ENCODE measurements at regions not wholly inside any gene's neighbourhood (a gene's known extent, or its start where the extent isn't known, plus 50 kb on each side); places are given as distances from the start of the nearest gene placed in this dataset.

- Histone ChIP-seq H3K4me1 (ENCODE audit: control insufficient read depth, insufficient read depth, low read length) (peaks cover 3% of the 10 kb centered on the region), H3K27ac (ENCODE audit: low read length) (no peak overlapping the region), H3K4me3 (ENCODE audit: low read length) (no peak overlapping the region), H3K9me3 (ENCODE audit: control insufficient read depth, low read length) (no peaks in the 10 kb centered on the region), H3K27me3 (ENCODE audit: control insufficient read depth, insufficient read depth) (no peaks in the 10 kb centered on the region)
- ATAC-seq (no peak), DNase-seq (peak in 1 of 3 donors; percentile 13)
- 52% methylated on average over 4 of the region's 4 CpGs for WGBS
- intact Hi-C loops (cut with DNase I): no loop called here
These were observed 196.0 kb upstream of the TOPAZ1 start for GRCh38 chr3:44045476-44046275.

- intact Hi-C loops (cut with DNase I): no loop called here
- ATAC-seq (no peak), DNase-seq (no peak)
- no peak overlapping the region for H3K4me3 ChIP-seq (ENCODE audit: low read length)
- H3K27me3 ChIP-seq (ENCODE audit: control insufficient read depth, insufficient read depth): no peaks in the 10 kb centered on the region
- H3K9me3 ChIP-seq (ENCODE audit: control insufficient read depth, low read length): no peaks in the 10 kb centered on the region
- H3K4me1 ChIP-seq (ENCODE audit: control insufficient read depth, insufficient read depth, low read length): peaks cover 3% of the 10 kb centered on the region
- WGBS: 63% methylated on average over 3 of the region's 3 CpGs
- H3K27ac ChIP-seq (ENCODE audit: low read length): no peak overlapping the region
These were observed 193.9 kb upstream of the TOPAZ1 start for GRCh38 chr3:44047796-44048195.

- Histone ChIP-seq H3K27me3 (ENCODE audit: control insufficient read depth, insufficient read depth) (no peaks in the 10 kb centered on the region), H3K4me1 (ENCODE audit: control insufficient read depth, insufficient read depth, low read length) (peaks cover 3% of the 10 kb centered on the region), H3K4me3 (ENCODE audit: low read length) (no peak overlapping the region), H3K9me3 (ENCODE audit: control insufficient read depth, low read length) (no peaks in the 10 kb centered on the region), H3K27ac (ENCODE audit: low read length) (no peak overlapping the region)
- intact Hi-C loops (cut with DNase I): no loop called here
- WGBS: 30% methylated on average over 3 of the region's 3 CpGs
- DNase-seq (no peak), ATAC-seq (peak in 1 of 2 donors; percentile 40)
These were observed 193.3 kb upstream of the TOPAZ1 start for GRCh38 chr3:44048196-44048924.

GRCh38 chr3:44048949-44049348, 192.7 kb upstream of the TOPAZ1 start:
- no peaks in the 10 kb centered on the region for H3K27me3 ChIP-seq (ENCODE audit: control insufficient read depth, insufficient read depth)
- no peaks in the 10 kb centered on the region for H3K9me3 ChIP-seq (ENCODE audit: control insufficient read depth, low read length)
- WGBS: 79% methylated on average over 2 of the region's 2 CpGs
- DNase-seq: no peak
- H3K27ac ChIP-seq (ENCODE audit: low read length): no peak overlapping the region
- H3K4me1 ChIP-seq (ENCODE audit: control insufficient read depth, insufficient read depth, low read length): peaks cover 3% of the 10 kb centered on the region
- no peak overlapping the region for H3K4me3 ChIP-seq (ENCODE audit: low read length)
- intact Hi-C loops (cut with DNase I): no loop called here
- no peak for ATAC-seq

- Histone ChIP-seq H3K4me1 (ENCODE audit: control insufficient read depth, insufficient read depth, low read length) (peaks cover 3% of the 10 kb centered on the region), H3K27ac (ENCODE audit: low read length) (no peak overlapping the region), H3K9me3 (ENCODE audit: control insufficient read depth, low read length) (no peaks in the 10 kb centered on the region), H3K27me3 (ENCODE audit: control insufficient read depth, insufficient read depth) (no peaks in the 10 kb centered on the region), H3K4me3 (ENCODE audit: low read length) (no peak overlapping the region)
- 78% methylated on average over 9 of the region's 9 CpGs for WGBS
- no peak for ATAC-seq
- DNase-seq: no peak
- intact Hi-C loops (cut with DNase I): no loop called here
These were observed 191.6 kb upstream of the TOPAZ1 start for GRCh38 chr3:44050101-44050500.

- no peak for DNase-seq
- Histone ChIP-seq H3K4me1 (ENCODE audit: control insufficient read depth, insufficient read depth, low read length) (peaks cover 3% of the 10 kb centered on the region), H3K27me3 (ENCODE audit: control insufficient read depth, insufficient read depth) (no peaks in the 10 kb centered on the region), H3K9me3 (ENCODE audit: control insufficient read depth, low read length) (no peaks in the 10 kb centered on the region), H3K4me3 (ENCODE audit: low read length) (no peak overlapping the region), H3K27ac (ENCODE audit: low read length) (no peak overlapping the region)
- WGBS: 72% methylated on average over 3 of the region's 3 CpGs
- intact Hi-C loops (cut with DNase I): no loop called here
- ATAC-seq: no peak
These were observed 190.8 kb upstream of the TOPAZ1 start for GRCh38 chr3:44050867-44051266.

GRCh38 chr3:44055951-44056350, 185.7 kb upstream of the TOPAZ1 start:
- Histone ChIP-seq H3K4me1 (ENCODE audit: control insufficient read depth, insufficient read depth, low read length) (no peaks in the 10 kb centered on the region), H3K9me3 (ENCODE audit: control insufficient read depth, low read length) (no peaks in the 10 kb centered on the region), H3K4me3 (ENCODE audit: low read length) (no peak overlapping the region), H3K27ac (ENCODE audit: low read length) (no peak overlapping the region), H3K27me3 (ENCODE audit: control insufficient read depth, insufficient read depth) (no peaks in the 10 kb centered on the region)
- ATAC-seq (no peak), DNase-seq (no peak)
- 58% methylated on average over 3 of the region's 3 CpGs for WGBS
- intact Hi-C loops (cut with DNase I): no loop called here

DNA sequence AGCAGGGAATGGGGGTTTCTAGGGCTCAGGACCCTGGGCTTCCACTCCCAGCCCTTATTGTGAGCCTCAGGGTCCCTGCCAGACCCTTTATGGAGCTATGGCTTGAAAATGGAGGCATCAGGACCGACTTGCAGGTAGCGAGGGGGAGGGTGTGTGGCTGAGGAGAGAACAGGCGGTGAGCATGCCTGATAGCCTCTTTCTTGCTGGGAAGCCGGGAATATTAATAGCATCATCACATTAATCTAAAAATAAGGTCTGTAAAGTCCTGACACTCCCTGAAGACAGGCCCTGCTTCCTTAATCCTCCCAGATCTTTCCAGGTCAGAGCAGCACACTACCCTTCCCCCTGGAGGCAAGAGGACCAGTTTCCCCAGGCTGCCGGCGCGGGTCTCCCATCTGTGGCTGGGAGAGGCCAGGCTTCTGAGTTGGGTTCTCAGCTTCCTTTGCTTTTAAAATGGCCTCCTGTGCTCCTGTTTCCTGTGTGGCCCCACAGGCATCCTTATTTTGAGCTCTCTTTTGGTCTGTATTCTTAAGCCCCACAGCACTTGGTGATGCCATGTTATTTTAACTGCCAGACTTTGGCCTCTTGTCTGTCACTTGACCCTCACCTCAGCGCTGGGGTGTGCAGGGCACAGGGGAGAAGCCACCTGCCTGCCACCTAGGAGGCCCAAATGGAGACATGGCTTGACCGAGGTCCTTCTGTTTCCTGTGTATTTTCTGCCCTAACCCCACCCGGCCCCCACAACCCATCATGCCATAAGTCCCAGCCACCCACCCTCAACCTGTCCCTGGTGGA, 185.0 kb upstream of the TOPAZ1 start:
- 73% methylated on average over 10 of the region's 10 CpGs for WGBS
- intact Hi-C loops (cut with DNase I): no loop called here
- DNase-seq: no peak
- no peak overlapping the region for H3K27ac ChIP-seq (ENCODE audit: low read length)
- no peaks in the 10 kb centered on the region for H3K4me1 ChIP-seq (ENCODE audit: control insufficient read depth, insufficient read depth, low read length)
- ATAC-seq: peak in 1 of 2 donors; percentile 19
- no peaks in the 10 kb centered on the region for H3K27me3 ChIP-seq (ENCODE audit: control insufficient read depth, insufficient read depth)
- H3K9me3 ChIP-seq (ENCODE audit: control insufficient read depth, low read length): no peaks in the 10 kb centered on the region
- no peak overlapping the region for H3K4me3 ChIP-seq (ENCODE audit: low read length)

GRCh38 chr3:44058022-44058867, 183.4 kb upstream of the TOPAZ1 start:
- H3K4me1 ChIP-seq (ENCODE audit: control insufficient read depth, insufficient read depth, low read length): no peaks in the 10 kb centered on the region
- H3K4me3 ChIP-seq (ENCODE audit: low read length): no peak overlapping the region
- no peaks in the 10 kb centered on the region for H3K27me3 ChIP-seq (ENCODE audit: control insufficient read depth, insufficient read depth)
- intact Hi-C loops (cut with DNase I): no loop called here
- 15% methylated on average over 15 of the region's 15 CpGs for WGBS
- no peak overlapping the region for H3K27ac ChIP-seq (ENCODE audit: low read length)
- H3K9me3 ChIP-seq (ENCODE audit: control insufficient read depth, low read length): no peaks in the 10 kb centered on the region
- peak; percentile 49 to 65 for ATAC-seq
- DNase-seq: no peak

DNA sequence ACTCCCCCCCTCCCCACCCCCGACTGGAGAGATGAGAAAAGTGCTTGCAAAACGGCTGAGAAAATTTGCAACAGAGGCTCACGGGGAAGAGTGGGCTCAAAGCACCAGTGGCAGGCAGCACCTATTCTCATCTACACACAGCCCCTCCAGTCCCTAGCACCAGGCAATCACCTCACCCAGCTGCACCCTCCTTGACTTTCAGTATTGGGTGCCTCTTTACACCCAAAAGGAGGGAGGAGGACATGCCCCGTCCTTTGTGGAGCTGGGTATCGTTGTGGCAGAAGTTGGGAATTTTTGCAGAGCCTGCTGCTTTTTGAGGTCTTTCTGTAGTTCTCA, 182.8 kb upstream of the TOPAZ1 start:
- Histone ChIP-seq H3K4me3 (ENCODE audit: low read length) (no peak overlapping the region), H3K9me3 (ENCODE audit: control insufficient read depth, low read length) (no peaks in the 10 kb centered on the region), H3K4me1 (ENCODE audit: control insufficient read depth, insufficient read depth, low read length) (no peaks in the 10 kb centered on the region), H3K27me3 (ENCODE audit: control insufficient read depth, insufficient read depth) (no peaks in the 10 kb centered on the region), H3K27ac (ENCODE audit: low read length) (no peak overlapping the region)
- DNase-seq: no peak
- 47% methylated on average over 5 of the region's 5 CpGs for WGBS
- intact Hi-C loops (cut with DNase I): no loop called here
- no peak for ATAC-seq

All from right cardiac atrium (tissue), 5 donors.